ENCODE measurements at regions not wholly inside any gene's neighbourhood (a gene's known extent, or its start where the extent isn't known, plus 50 kb on each side); places are given as distances from the start of the nearest gene placed in this dataset.

- ATAC-seq (peak; percentile 93), DNase-seq (ENCODE audit: low spot score) (peak; percentile 57)
- no peaks in the 10 kb centered on the region for H3K79me2 ChIP-seq (replicated peaks; ENCODE audit: insufficient read depth)
- Mint-ChIP-seq H3K27ac (peak overlapping the region; percentile 72), H3K27me3 (ENCODE audit: insufficient read depth, low read depth, poor library complexity) (peaks cover 3% of the 10 kb centered on the region), H3K4me1 (peaks cover 37% of the 10 kb centered on the region), H3K4me3 (peak overlapping the region; percentile 38; the same call in 1 of the 3 replicates), H3K36me3 (ENCODE audit: low read depth) (no peaks in the 10 kb centered on the region), H3K9me3 (no peaks in the 10 kb centered on the region; the same call in 2 of the 3 replicates)
- H3K9me2 ChIP-seq (ENCODE audit: insufficient read depth), result no peaks in the 10 kb centered on the region; the same call in 1 of the 2 replicates
- no peaks in the 10 kb centered on the region for H3K27me3 ChIP-seq (ENCODE audit: insufficient read depth)
- no peak overlapping the region for H3K4me3 ChIP-seq
- peaks cover 30% of the 10 kb centered on the region for H3K4me1 ChIP-seq (ENCODE audit: insufficient read depth)
- H2AFZ ChIP-seq, result no peak overlapping the region
- no peak for TF ChIP-seq STAT1 (IDR thresholded peaks at IDR 0.05; ENCODE audit: unreplicated experiment)
- 0 out of 2 replicates have a peak, but pooled peaks have one; percentile 1 for TF ChIP-seq ZNF462 (CRISPR knock-in tag; IDR thresholded peaks at IDR 0.05)
- H3F3A ChIP-seq (replicated peaks; ENCODE audit: low read depth), result no peaks in the 10 kb centered on the region
- H3K36me3 ChIP-seq (ENCODE audit: insufficient read depth), result no peaks in the 10 kb centered on the region
- H4K20me1 ChIP-seq (replicated peaks; ENCODE audit: insufficient read depth), result no peaks in the 10 kb centered on the region
- peak overlapping the region; percentile 15; the same call in 1 of the 2 replicates for H3K27ac ChIP-seq (ENCODE audit: low read depth)
- peak overlapping the region; percentile 10 for H3K4me2 ChIP-seq
Measured at GRCh38 chr11:127632976-127633680, 632.6 kb upstream of the KIRREL3 start.

GRCh38 chr11:127632546-127632945, 632.0 kb upstream of the KIRREL3 start:
- H3K27me3 ChIP-seq (ENCODE audit: insufficient read depth), result no peaks in the 10 kb centered on the region
- ATAC-seq (no peak; the same call in 1 of the 3 replicates), DNase-seq (ENCODE audit: low spot score) (no peak)
- Mint-ChIP-seq H3K9me3 (no peaks in the 10 kb centered on the region; the same call in 2 of the 3 replicates), H3K27ac (peak overlapping the region; percentile 72), H3K27me3 (ENCODE audit: insufficient read depth, low read depth, poor library complexity) (peaks cover 3% of the 10 kb centered on the region), H3K4me1 (peaks cover 39% of the 10 kb centered on the region), H3K36me3 (ENCODE audit: low read depth) (no peaks in the 10 kb centered on the region), H3K4me3 (no peak overlapping the region)
- no peaks in the 10 kb centered on the region for H4K20me1 ChIP-seq (replicated peaks; ENCODE audit: insufficient read depth)
- H3K79me2 ChIP-seq (replicated peaks; ENCODE audit: insufficient read depth), result no peaks in the 10 kb centered on the region
- no peaks in the 10 kb centered on the region; the same call in 1 of the 2 replicates for H3K9me2 ChIP-seq (ENCODE audit: insufficient read depth)
- no peak overlapping the region for H2AFZ ChIP-seq
- peak overlapping the region; percentile 10 for H3K4me2 ChIP-seq
- peaks cover 30% of the 10 kb centered on the region for H3K4me1 ChIP-seq (ENCODE audit: insufficient read depth)
- H3K27ac ChIP-seq (ENCODE audit: low read depth), result peak overlapping the region; percentile 15; the same call in 1 of the 2 replicates
- no peak overlapping the region for H3K4me3 ChIP-seq
- H3K36me3 ChIP-seq (ENCODE audit: insufficient read depth), result no peaks in the 10 kb centered on the region
- H3F3A ChIP-seq (replicated peaks; ENCODE audit: low read depth), result no peaks in the 10 kb centered on the region
- no peak for TF ChIP-seq EZH2 (IDR thresholded peaks at IDR 0.05; ENCODE audit: low read depth, unreplicated experiment)
- TF ChIP-seq NANOG (IDR thresholded peaks at IDR 0.05; ENCODE audit: borderline replicate concordance), result no peak
- TF ChIP-seq POLR2AphosphoS5 (IDR thresholded peaks at IDR 0.05; ENCODE audit: low read depth), result no peak
- TF ChIP-seq JUNB (IDR thresholded peaks at IDR 0.05; ENCODE audit: unreplicated experiment), result no peak
- no peak for TF ChIP-seq STAT1 (IDR thresholded peaks at IDR 0.05; ENCODE audit: unreplicated experiment)
- TF ChIP-seq ZNF114 (CRISPR knock-in tag; IDR thresholded peaks at IDR 0.05), result no peak
- no peak for TF ChIP-seq ZNF331 (CRISPR knock-in tag; IDR thresholded peaks at IDR 0.05; ENCODE audit: low read depth)
- no peak for TF ChIP-seq CREB1 (CRISPR knock-in tag; IDR thresholded peaks at IDR 0.05; ENCODE audit: low read depth)
- TF ChIP-seq REST (IDR thresholded peaks at IDR 0.05; ENCODE audit: unreplicated experiment), result no peak
- TF ChIP-seq ETS1 (IDR thresholded peaks at IDR 0.05), result no peak

All from GM23338 (cell line).